BE2C (cell line): ENCODE measurements at regions not wholly inside any gene's neighbourhood (a gene's known extent, or its start where the extent isn't known, plus 50 kb on each side); places are given as distances from the start of the nearest gene placed in this dataset.

Source experiments
- DNase-seq: peaks from one replicate; pipeline ENCODE4 v3.0.0-alpha.2; 2020
- H3K27me3 ChIP-seq: fragments of 250-450 bp; sonication (Bioruptor Pico); 2 replicates; pipeline ENCODE4 v1.5.1; 2020; ENCODE audit warnings: mild to moderate bottlenecking
- H3K36me3 ChIP-seq: fragments of 250-450 bp; sonication (Bioruptor Pico); 2 replicates; pipeline ENCODE4 v1.5.1; 2020; ENCODE audit warnings: mild to moderate bottlenecking
- H3K4me1 ChIP-seq: fragments of 250-450 bp; sonication (Bioruptor Pico); 2 replicates; pipeline ENCODE4 v1.5.1; 2020
- H3K4me3 ChIP-seq: 2 replicates; pipeline ENCODE4 v1.5.1; 2011; ENCODE audit warnings: low read depth, low read length
- H3K9me3 ChIP-seq: fragments of 250-450 bp; sonication (Bioruptor Pico); 2 replicates; pipeline ENCODE4 v1.5.1; 2020
- CTCF ChIP-seq: IDR thresholded peaks from 2 replicates; pipeline ENCODE4 v1.5.1; 2012; ENCODE audit warnings: mild to moderate bottlenecking, low read depth, low read length

- H3K4me3 ChIP-seq, result no peak overlapping the region
- no peaks in the 10 kb centered on the region for H3K9me3 ChIP-seq
- no peak for TF ChIP-seq CTCF
- no peak for DNase-seq
- no peaks in the 10 kb centered on the region for H3K4me1 ChIP-seq
- no peaks in the 10 kb centered on the region for H3K36me3 ChIP-seq
- peaks cover 13% of the 10 kb centered on the region for H3K27me3 ChIP-seq
Measured at GRCh38 chr6:90656325-90656724, 69.5 kb upstream of the MAP3K7 start.

GRCh38 chr6:90654806-90655205 is 67.9 kb upstream of the MAP3K7 start:
- no peaks in the 10 kb centered on the region for H3K9me3 ChIP-seq
- H3K27me3 ChIP-seq, result peaks cover 13% of the 10 kb centered on the region
- no peaks in the 10 kb centered on the region for H3K36me3 ChIP-seq
- H3K4me3 ChIP-seq, result no peak overlapping the region
- no peak for DNase-seq
- no peaks in the 10 kb centered on the region for H3K4me1 ChIP-seq
- TF ChIP-seq CTCF, result no peak

GRCh38 chr6:90654166-90654565 is 67.3 kb upstream of the MAP3K7 start:
- Histone ChIP-seq H3K4me1 (no peaks in the 10 kb centered on the region), H3K27me3 (peaks cover 13% of the 10 kb centered on the region)
- TF ChIP-seq CTCF, result no peak

GRCh38 chr6:90653750-90654149 is 66.9 kb upstream of the MAP3K7 start:
- H3K9me3 ChIP-seq, result no peaks in the 10 kb centered on the region
- no peaks in the 10 kb centered on the region for H3K4me1 ChIP-seq
- no peaks in the 10 kb centered on the region for H3K36me3 ChIP-seq
- no peak for DNase-seq
- no peak overlapping the region for H3K4me3 ChIP-seq
- no peak for TF ChIP-seq CTCF
- H3K27me3 ChIP-seq, result peaks cover 13% of the 10 kb centered on the region

More at GRCh38 chr6:90654166-90654565, 67.3 kb upstream of the MAP3K7 start:
- no peak overlapping the region for H3K4me3 ChIP-seq
- H3K9me3 ChIP-seq, result no peaks in the 10 kb centered on the region
- no peak for DNase-seq
- H3K36me3 ChIP-seq, result no peaks in the 10 kb centered on the region

- Histone ChIP-seq H3K4me1 (no peaks in the 10 kb centered on the region), H3K27me3 (peaks cover 11% of the 10 kb centered on the region), H3K36me3 (no peaks in the 10 kb centered on the region), H3K9me3 (no peaks in the 10 kb centered on the region), H3K4me3 (no peak overlapping the region)
- DNase-seq, result no peak
- TF ChIP-seq CTCF, result no peak
Measured at GRCh38 chr6:90650041-90650940, 63.4 kb upstream of the MAP3K7 start.

GRCh38 chr6:90648873-90649272 is 62.0 kb upstream of the MAP3K7 start:
- TF ChIP-seq CTCF, result no peak

More at GRCh38 chr6:90648873-90649272, 62.0 kb upstream of the MAP3K7 start:
- DNase-seq, result no peak
- H3K27me3 ChIP-seq, result peaks cover 6% of the 10 kb centered on the region; the same call in 1 of the 2 replicates
- no peaks in the 10 kb centered on the region for H3K9me3 ChIP-seq
- no peaks in the 10 kb centered on the region for H3K36me3 ChIP-seq
- H3K4me3 ChIP-seq, result no peak overlapping the region
- H3K4me1 ChIP-seq, result no peaks in the 10 kb centered on the region
